ENCODE measurements at regions not wholly inside any gene's neighbourhood (a gene's known extent, or its start where the extent isn't known, plus 50 kb on each side); places are given as distances from the start of the nearest gene placed in this dataset.

DNA sequence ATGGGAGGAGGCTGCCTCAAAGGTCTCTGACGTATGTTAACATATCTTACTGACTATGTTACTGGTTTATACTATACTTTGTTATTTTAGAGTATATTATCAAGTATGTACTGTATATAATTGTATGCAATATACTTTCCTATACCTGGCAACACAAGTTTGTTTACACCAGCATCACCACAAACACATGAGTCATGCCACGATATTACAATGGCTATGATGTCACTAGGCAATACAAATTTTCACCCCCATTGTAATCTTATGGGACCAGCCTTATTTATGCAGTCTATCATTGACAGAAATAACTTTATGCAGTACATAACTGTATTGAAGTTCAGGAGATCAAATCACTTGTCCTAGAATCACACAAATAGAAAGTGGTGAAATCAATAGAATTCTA, 329.9 kb upstream of the SLC7A11 start:
- Histone ChIP-seq H3K4me1 (ENCODE audit: control insufficient read depth in 1 of 2, insufficient read depth in 1 of 2, low read depth in 1 of 2, low read length in 1 of 2) (no peaks in the 10 kb centered on the region), H3K27me3 (peaks cover 5% of the 10 kb centered on the region), H3K27ac (no peak overlapping the region), H3K4me3 (ENCODE audit: low read depth in 1 of 2, low read length in 1 of 2) (no peak overlapping the region), H3K36me3 (no peaks in the 10 kb centered on the region), H3K9me3 (no peaks in the 10 kb centered on the region)
- TF ChIP-seq, protein P1, sequence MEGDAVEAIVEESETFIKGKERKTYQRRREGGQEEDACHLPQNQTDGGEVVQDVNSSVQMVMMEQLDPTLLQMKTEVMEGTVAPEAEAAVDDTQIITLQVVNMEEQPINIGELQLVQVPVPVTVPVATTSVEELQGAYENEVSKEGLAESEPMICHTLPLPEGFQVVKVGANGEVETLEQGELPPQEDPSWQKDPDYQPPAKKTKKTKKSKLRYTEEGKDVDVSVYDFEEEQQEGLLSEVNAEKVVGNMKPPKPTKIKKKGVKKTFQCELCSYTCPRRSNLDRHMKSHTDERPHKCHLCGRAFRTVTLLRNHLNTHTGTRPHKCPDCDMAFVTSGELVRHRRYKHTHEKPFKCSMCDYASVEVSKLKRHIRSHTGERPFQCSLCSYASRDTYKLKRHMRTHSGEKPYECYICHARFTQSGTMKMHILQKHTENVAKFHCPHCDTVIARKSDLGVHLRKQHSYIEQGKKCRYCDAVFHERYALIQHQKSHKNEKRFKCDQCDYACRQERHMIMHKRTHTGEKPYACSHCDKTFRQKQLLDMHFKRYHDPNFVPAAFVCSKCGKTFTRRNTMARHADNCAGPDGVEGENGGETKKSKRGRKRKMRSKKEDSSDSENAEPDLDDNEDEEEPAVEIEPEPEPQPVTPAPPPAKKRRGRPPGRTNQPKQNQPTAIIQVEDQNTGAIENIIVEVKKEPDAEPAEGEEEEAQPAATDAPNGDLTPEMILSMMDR (IDR thresholded peaks at IDR 0.05) = no peak

- Histone ChIP-seq H3K36me3 (no peaks in the 10 kb centered on the region), H3K27me3 (peaks cover 5% of the 10 kb centered on the region), H3K27ac (no peak overlapping the region), H3K9me3 (no peaks in the 10 kb centered on the region), H3K4me3 (ENCODE audit: low read depth in 1 of 2, low read length in 1 of 2) (no peak overlapping the region), H3K4me1 (ENCODE audit: control insufficient read depth in 1 of 2, insufficient read depth in 1 of 2, low read depth in 1 of 2, low read length in 1 of 2) (no peaks in the 10 kb centered on the region)
- TF ChIP-seq, protein P1 (IDR thresholded peaks at IDR 0.05) = no peak
These were observed 325.5 kb upstream of the SLC7A11 start for GRCh38 chr4:138567696-138568095.

GRCh38 chr4:138565576-138565975, 323.4 kb upstream of the SLC7A11 start:
- Histone ChIP-seq H3K36me3 (no peaks in the 10 kb centered on the region), H3K9me3 (no peaks in the 10 kb centered on the region), H3K4me3 (ENCODE audit: low read depth in 1 of 2, low read length in 1 of 2) (no peak overlapping the region), H3K4me1 (ENCODE audit: control insufficient read depth in 1 of 2, insufficient read depth in 1 of 2, low read depth in 1 of 2, low read length in 1 of 2) (no peaks in the 10 kb centered on the region), H3K27me3 (peaks cover 5% of the 10 kb centered on the region), H3K27ac (no peak overlapping the region)
- TF ChIP-seq, protein P1 (IDR thresholded peaks at IDR 0.05) = no peak

DNA sequence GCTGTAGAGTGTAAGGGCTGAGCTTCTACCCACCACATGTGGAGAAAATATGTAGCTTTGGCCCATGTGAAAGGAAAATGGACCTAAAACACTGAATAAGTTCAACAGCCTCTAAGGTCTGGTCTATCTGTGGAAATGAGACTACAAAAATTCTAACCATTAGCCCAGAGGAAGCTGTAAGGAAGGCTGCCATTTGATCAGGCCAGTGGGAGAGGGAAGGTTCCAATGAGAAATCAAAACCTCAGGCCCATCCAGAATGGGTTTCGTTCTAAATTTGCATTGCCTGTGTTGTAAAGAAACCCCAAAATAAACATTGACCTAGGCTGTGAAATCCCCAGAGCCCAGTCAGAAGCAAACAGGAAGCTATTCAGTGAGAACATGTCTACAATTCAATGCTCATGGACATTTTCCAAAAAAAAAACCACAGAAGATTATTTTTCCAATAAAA, 320.4 kb upstream of the SLC7A11 start:
- H3K9me3 ChIP-seq = no peaks in the 10 kb centered on the region
- TF ChIP-seq, protein P1 (IDR thresholded peaks at IDR 0.05) = no peak
- H3K36me3 ChIP-seq = no peaks in the 10 kb centered on the region
- H3K27me3 ChIP-seq = peaks cover 3% of the 10 kb centered on the region
- no peak overlapping the region for H3K4me3 ChIP-seq (ENCODE audit: low read depth in 1 of 2, low read length in 1 of 2)
- H3K27ac ChIP-seq = no peak overlapping the region
- no peaks in the 10 kb centered on the region for H3K4me1 ChIP-seq (ENCODE audit: control insufficient read depth in 1 of 2, insufficient read depth in 1 of 2, low read depth in 1 of 2, low read length in 1 of 2)

GRCh38 chr4:138561906-138562305, 319.8 kb upstream of the SLC7A11 start:
- no peaks in the 10 kb centered on the region for H3K36me3 ChIP-seq
- no peak overlapping the region for H3K4me3 ChIP-seq (ENCODE audit: low read depth in 1 of 2, low read length in 1 of 2)
- TF ChIP-seq, protein P1 (IDR thresholded peaks at IDR 0.05) = no peak
- no peaks in the 10 kb centered on the region for H3K27me3 ChIP-seq
- no peak overlapping the region for H3K27ac ChIP-seq
- H3K9me3 ChIP-seq = no peaks in the 10 kb centered on the region
- no peaks in the 10 kb centered on the region for H3K4me1 ChIP-seq (ENCODE audit: control insufficient read depth in 1 of 2, insufficient read depth in 1 of 2, low read depth in 1 of 2, low read length in 1 of 2)
